ENCODE measurements at regions not wholly inside any gene's neighbourhood (a gene's known extent, or its start where the extent isn't known, plus 50 kb on each side); places are given as distances from the start of the nearest gene placed in this dataset.

DNA sequence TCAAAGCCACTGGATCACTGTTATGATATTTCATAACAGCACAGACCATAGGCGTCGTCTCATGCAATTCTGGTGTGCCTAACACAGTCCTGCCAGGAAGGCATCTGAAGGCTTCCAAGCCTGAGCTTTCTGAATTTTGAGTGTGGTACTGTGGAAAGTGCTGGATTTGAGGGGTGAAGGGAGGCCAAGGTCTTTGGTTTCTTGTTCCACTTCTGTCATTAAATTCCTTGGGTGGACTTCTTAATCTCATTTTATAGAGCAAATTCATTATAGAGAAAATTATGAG is 441.3 kb upstream of the PIK3R1 start:
- Histone ChIP-seq H3K9me3 (no peaks in the 10 kb centered on the region), H3K79me2 (ENCODE audit: insufficient read depth) (no peaks in the 10 kb centered on the region)
- POLR2A ChIA-PET: no interaction called here

More for the DNA sequence above, 441.3 kb upstream of the PIK3R1 start:
- no peak overlapping the region for H3K9ac ChIP-seq
- CTCF ChIA-PET: no interaction called here
- no peak overlapping the region for H3K4me2 ChIP-seq
- H3F3A ChIP-seq (replicated peaks; ENCODE audit: insufficient read depth): no peaks in the 10 kb centered on the region
- no peaks in the 10 kb centered on the region for H3K4me1 ChIP-seq (ENCODE audit: control insufficient read depth in 1 of 2, insufficient read depth in 2 of 2, low read depth in 1 of 2, low read length in 1 of 2)
- H3K4me3 ChIP-seq (ENCODE audit: low read depth in 2 of 2, low read length in 1 of 2): no peak overlapping the region
- no peaks in the 10 kb centered on the region for H4K20me1 ChIP-seq (ENCODE audit: insufficient read depth)
- WGBS (ENCODE audit: low lambda C conversion rate): 65% methylated on average over 2 of the region's 2 CpGs
- no peak overlapping the region for H2AFZ ChIP-seq (ENCODE audit: low read depth)
- no peaks in the 10 kb centered on the region for H3K9me2 ChIP-seq
- no peaks in the 10 kb centered on the region for H3K36me3 ChIP-seq (replicated peaks in 1 of 2; ENCODE audit: control insufficient read depth in 1 of 2, insufficient read depth in 2 of 2, low read length in 1 of 2)
- no peak for DNase-seq
- no peak overlapping the region for H3K27ac ChIP-seq (ENCODE audit: low read depth in 2 of 2, low read length in 1 of 2)
- no peaks in the 10 kb centered on the region for H3K27me3 ChIP-seq (ENCODE audit: insufficient read depth)
- TF ChIP-seq ELF1 (IDR thresholded peaks at IDR 0.05) (no peak), FOXJ3 (CRISPR knock-in tag; IDR thresholded peaks at IDR 0.05) (no peak), FOXM1 (IDR thresholded peaks at IDR 0.05; ENCODE audit: low read depth) (no peak), RXRA (IDR thresholded peaks at IDR 0.05; ENCODE audit: borderline replicate concordance, low read depth) (no peak), TEAD4 (IDR thresholded peaks at IDR 0.05; ENCODE audit: borderline replicate concordance, insufficient read depth) (no peak), NFIC (IDR thresholded peaks at IDR 0.05; ENCODE audit: borderline replicate concordance) (no peak), TCF12 (IDR thresholded peaks at IDR 0.05) (no peak), NRF1 (IDR thresholded peaks at IDR 0.05; ENCODE audit: low read depth, low read length) (no peak), TAF1 (IDR thresholded peaks at IDR 0.05; ENCODE audit: borderline replicate concordance, low read depth, low read length) (no peak), RAD21 (IDR thresholded peaks at IDR 0.05; ENCODE audit: low read length) (no peak), RFX5 (IDR thresholded peaks at IDR 0.05; ENCODE audit: low read length) (no peak), CHD2 (IDR thresholded peaks at IDR 0.05; ENCODE audit: low read length, partially characterized antibody) (no peak), JUND (IDR thresholded peaks at IDR 0.05) (no peak), SIN3A (IDR thresholded peaks at IDR 0.05; ENCODE audit: borderline replicate concordance, low read depth, low read length) (no peak), GABPA (IDR thresholded peaks at IDR 0.05; ENCODE audit: low read depth) (no peak)
- TF ChIP-seq, protein P1, sequence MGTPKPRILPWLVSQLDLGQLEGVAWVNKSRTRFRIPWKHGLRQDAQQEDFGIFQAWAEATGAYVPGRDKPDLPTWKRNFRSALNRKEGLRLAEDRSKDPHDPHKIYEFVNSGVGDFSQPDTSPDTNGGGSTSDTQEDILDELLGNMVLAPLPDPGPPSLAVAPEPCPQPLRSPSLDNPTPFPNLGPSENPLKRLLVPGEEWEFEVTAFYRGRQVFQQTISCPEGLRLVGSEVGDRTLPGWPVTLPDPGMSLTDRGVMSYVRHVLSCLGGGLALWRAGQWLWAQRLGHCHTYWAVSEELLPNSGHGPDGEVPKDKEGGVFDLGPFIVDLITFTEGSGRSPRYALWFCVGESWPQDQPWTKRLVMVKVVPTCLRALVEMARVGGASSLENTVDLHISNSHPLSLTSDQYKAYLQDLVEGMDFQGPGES (IDR thresholded peaks at IDR 0.05; ENCODE audit: low read depth, low read length): no peak
- TF ChIP-seq, protein P2, sequence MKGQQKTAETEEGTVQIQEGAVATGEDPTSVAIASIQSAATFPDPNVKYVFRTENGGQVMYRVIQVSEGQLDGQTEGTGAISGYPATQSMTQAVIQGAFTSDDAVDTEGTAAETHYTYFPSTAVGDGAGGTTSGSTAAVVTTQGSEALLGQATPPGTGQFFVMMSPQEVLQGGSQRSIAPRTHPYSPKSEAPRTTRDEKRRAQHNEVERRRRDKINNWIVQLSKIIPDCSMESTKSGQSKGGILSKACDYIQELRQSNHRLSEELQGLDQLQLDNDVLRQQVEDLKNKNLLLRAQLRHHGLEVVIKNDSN (IDR thresholded peaks at IDR 0.05; ENCODE audit: borderline replicate concordance, low read depth): no peak
- TF ChIP-seq, protein P3, sequence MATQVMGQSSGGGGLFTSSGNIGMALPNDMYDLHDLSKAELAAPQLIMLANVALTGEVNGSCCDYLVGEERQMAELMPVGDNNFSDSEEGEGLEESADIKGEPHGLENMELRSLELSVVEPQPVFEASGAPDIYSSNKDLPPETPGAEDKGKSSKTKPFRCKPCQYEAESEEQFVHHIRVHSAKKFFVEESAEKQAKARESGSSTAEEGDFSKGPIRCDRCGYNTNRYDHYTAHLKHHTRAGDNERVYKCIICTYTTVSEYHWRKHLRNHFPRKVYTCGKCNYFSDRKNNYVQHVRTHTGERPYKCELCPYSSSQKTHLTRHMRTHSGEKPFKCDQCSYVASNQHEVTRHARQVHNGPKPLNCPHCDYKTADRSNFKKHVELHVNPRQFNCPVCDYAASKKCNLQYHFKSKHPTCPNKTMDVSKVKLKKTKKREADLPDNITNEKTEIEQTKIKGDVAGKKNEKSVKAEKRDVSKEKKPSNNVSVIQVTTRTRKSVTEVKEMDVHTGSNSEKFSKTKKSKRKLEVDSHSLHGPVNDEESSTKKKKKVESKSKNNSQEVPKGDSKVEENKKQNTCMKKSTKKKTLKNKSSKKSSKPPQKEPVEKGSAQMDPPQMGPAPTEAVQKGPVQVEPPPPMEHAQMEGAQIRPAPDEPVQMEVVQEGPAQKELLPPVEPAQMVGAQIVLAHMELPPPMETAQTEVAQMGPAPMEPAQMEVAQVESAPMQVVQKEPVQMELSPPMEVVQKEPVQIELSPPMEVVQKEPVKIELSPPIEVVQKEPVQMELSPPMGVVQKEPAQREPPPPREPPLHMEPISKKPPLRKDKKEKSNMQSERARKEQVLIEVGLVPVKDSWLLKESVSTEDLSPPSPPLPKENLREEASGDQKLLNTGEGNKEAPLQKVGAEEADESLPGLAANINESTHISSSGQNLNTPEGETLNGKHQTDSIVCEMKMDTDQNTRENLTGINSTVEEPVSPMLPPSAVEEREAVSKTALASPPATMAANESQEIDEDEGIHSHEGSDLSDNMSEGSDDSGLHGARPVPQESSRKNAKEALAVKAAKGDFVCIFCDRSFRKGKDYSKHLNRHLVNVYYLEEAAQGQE (IDR thresholded peaks at IDR 0.05; ENCODE audit: low read depth, low read length): no peak
- TF ChIP-seq, protein P4, sequence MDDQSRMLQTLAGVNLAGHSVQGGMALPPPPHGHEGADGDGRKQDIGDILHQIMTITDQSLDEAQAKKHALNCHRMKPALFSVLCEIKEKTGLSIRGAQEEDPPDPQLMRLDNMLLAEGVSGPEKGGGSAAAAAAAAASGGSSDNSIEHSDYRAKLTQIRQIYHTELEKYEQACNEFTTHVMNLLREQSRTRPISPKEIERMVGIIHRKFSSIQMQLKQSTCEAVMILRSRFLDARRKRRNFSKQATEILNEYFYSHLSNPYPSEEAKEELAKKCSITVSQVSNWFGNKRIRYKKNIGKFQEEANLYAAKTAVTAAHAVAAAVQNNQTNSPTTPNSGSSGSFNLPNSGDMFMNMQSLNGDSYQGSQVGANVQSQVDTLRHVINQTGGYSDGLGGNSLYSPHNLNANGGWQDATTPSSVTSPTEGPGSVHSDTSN (IDR thresholded peaks at IDR 0.05): no peak
- TF ChIP-seq, protein P5, sequence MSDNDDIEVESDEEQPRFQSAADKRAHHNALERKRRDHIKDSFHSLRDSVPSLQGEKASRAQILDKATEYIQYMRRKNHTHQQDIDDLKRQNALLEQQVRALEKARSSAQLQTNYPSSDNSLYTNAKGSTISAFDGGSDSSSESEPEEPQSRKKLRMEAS (IDR thresholded peaks at IDR 0.05; ENCODE audit: low read depth): no peak
